NCI-H510A (cell line): ENCODE measurements at regions not wholly inside any gene's neighbourhood (a gene's known extent, or its start where the extent isn't known, plus 50 kb on each side); places are given as distances from the start of the nearest gene placed in this dataset.

Experiments used
- DNase-seq: peaks from one replicate; lab custom pipeline; 2025; lab: John Stamatoyannopoulos, UW

GRCh38 chr6:169165561-169166300 lies 87.9 kb downstream of the THBS2 start:
- DNase-seq: no peak

GRCh38 chr6:169164986-169165385 lies 88.7 kb downstream of the THBS2 start:
- DNase-seq: no peak

GRCh38 chr6:169164451-169164850 lies 89.2 kb downstream of the THBS2 start:
- DNase-seq: no peak

- no peak for DNase-seq
Observed at GRCh38 chr6:169163411-169163901, 90.2 kb downstream of the THBS2 start.

GRCh38 chr6:169162752-169163407 lies 90.8 kb downstream of the THBS2 start:
- DNase-seq: no peak

- DNase-seq: no peak
Observed at GRCh38 chr6:169162249-169162648, 91.4 kb downstream of the THBS2 start.

- DNase-seq: no peak
Observed at GRCh38 chr6:169161572-169162167, 92.0 kb downstream of the THBS2 start.

- DNase-seq: no peak
Observed at GRCh38 chr6:169160855-169161560, 92.6 kb downstream of the THBS2 start.

- no peak for DNase-seq
Observed at GRCh38 chr6:169160091-169160854, 93.4 kb downstream of the THBS2 start.

- no peak for DNase-seq
Observed at GRCh38 chr6:169159331-169159730, 94.3 kb downstream of the THBS2 start.

GRCh38 chr6:169158691-169159090 lies 95.0 kb downstream of the THBS2 start:
- DNase-seq: no peak

- DNase-seq: no peak
Observed at GRCh38 chr6:169158174-169158573, 95.5 kb downstream of the THBS2 start.

GRCh38 chr6:169157197-169158148 lies 96.2 kb downstream of the THBS2 start:
- no peak for DNase-seq

GRCh38 chr6:169156793-169157147 lies 96.9 kb downstream of the THBS2 start:
- no peak for DNase-seq

- DNase-seq: no peak
Observed at GRCh38 chr6:169156108-169156792, 97.4 kb downstream of the THBS2 start.

GRCh38 chr6:169155481-169155880 lies 98.2 kb downstream of the THBS2 start:
- no peak for DNase-seq

GRCh38 chr6:169153401-169153800 lies 100.2 kb downstream of the THBS2 start:
- no peak for DNase-seq

GRCh38 chr6:169146521-169146920 lies 107.1 kb downstream of the THBS2 start:
- DNase-seq: no peak

GRCh38 chr6:169145991-169146501 lies 107.6 kb downstream of the THBS2 start:
- no peak for DNase-seq

GRCh38 chr6:169145496-169145895 lies 108.2 kb downstream of the THBS2 start:
- no peak for DNase-seq
